NB4 (cell line): ENCODE measurements at regions not wholly inside any gene's neighbourhood (a gene's known extent, or its start where the extent isn't known, plus 50 kb on each side); places are given as distances from the start of the nearest gene placed in this dataset.

ENCODE experiments used
- DNase-seq: peaks from one replicate; pipeline ENCODE4 v3.0.0; 2010; ENCODE audit warnings: low read depth
- H3K4me3 ChIP-seq: one replicate; pipeline ENCODE4 v1.5.1; 2011; ENCODE audit warnings: mild to moderate bottlenecking, low read depth, low read length, moderate library complexity
- CTCF ChIP-seq: IDR thresholded peaks from one replicate; pipeline ENCODE4 v1.5.1; 2012; ENCODE audit warnings: low read depth, low read length
- MAX ChIP-seq: IDR thresholded peaks from 2 replicates; pipeline ENCODE4 v1.6.1; 2011; ENCODE audit warnings: low read depth, low read length
- MYC ChIP-seq: IDR thresholded peaks from 2 replicates; pipeline ENCODE4 v1.6.1; 2011; ENCODE audit warnings: low read depth, low read length
- POLR2A ChIP-seq: IDR thresholded peaks from 2 replicates; pipeline ENCODE4 v1.6.1; 2011; ENCODE audit warnings: mild to moderate bottlenecking; ENCODE audit not compliant: insufficient read length; ENCODE audit errors: extremely low read depth

GRCh38 chr7:13832346-13832745 lies 157.1 kb downstream of the ETV1 start:
- no peak for TF ChIP-seq CTCF
- TF ChIP-seq MAX = no peak
- no peak for TF ChIP-seq POLR2A
- TF ChIP-seq MYC = no peak
- no peak overlapping the region for H3K4me3 ChIP-seq
- DNase-seq = no peak

- no peak overlapping the region for H3K4me3 ChIP-seq
- TF ChIP-seq MYC (no peak), CTCF (no peak), POLR2A (no peak), MAX (no peak)
- DNase-seq = no peak
These were observed 155.1 kb downstream of the ETV1 start for GRCh38 chr7:13834328-13834761.

GRCh38 chr7:13835442-13835841 lies 154.0 kb downstream of the ETV1 start:
- DNase-seq = no peak
- no peak overlapping the region for H3K4me3 ChIP-seq
- no peak for TF ChIP-seq CTCF
- TF ChIP-seq POLR2A = no peak
- TF ChIP-seq MAX = no peak
- TF ChIP-seq MYC = no peak

GRCh38 chr7:13839063-13839462 lies 150.4 kb downstream of the ETV1 start:
- DNase-seq = no peak
- no peak overlapping the region for H3K4me3 ChIP-seq
- no peak for TF ChIP-seq CTCF
- TF ChIP-seq MAX = no peak
- TF ChIP-seq MYC = no peak
- TF ChIP-seq POLR2A = no peak
